ENCODE measurements at regions not wholly inside any gene's neighbourhood (a gene's known extent, or its start where the extent isn't known, plus 50 kb on each side); places are given as distances from the start of the nearest gene placed in this dataset.

- Mint-ChIP-seq H3K27ac (no peak overlapping the region), H3K36me3 (no peaks in the 10 kb centered on the region), H3K27me3 (peaks cover 10% of the 10 kb centered on the region), H3K4me1 (ENCODE audit: low read depth) (no peaks in the 10 kb centered on the region), H3K4me3 (no peak overlapping the region), H3K9me3 (no peaks in the 10 kb centered on the region)
- ChIA-PET POLR2A (no interaction called here), CTCF (no interaction called here)
- no peak for DNase-seq
- intact Hi-C loops (cut with micrococcal nuclease): no loop called here
These were observed 183.7 kb downstream of the EXOC5 start for GRCh38 chr14:57085043-57085442.

- ChIA-PET POLR2A (no interaction called here), CTCF (interaction anchor here (0.8 kb wide), 1 partner anchor 12 kb away, joined by 3 read pairs; no protein-coding TSS in a partner anchor)
- Mint-ChIP-seq H3K4me3 (no peak overlapping the region), H3K27me3 (peaks cover 6% of the 10 kb centered on the region), H3K36me3 (no peaks in the 10 kb centered on the region), H3K9me3 (no peaks in the 10 kb centered on the region), H3K27ac (no peak overlapping the region), H3K4me1 (ENCODE audit: low read depth) (no peaks in the 10 kb centered on the region)
- intact Hi-C loops (cut with micrococcal nuclease): no loop called here
- DNase-seq: no peak
These were observed 188.0 kb downstream of the EXOC5 start for GRCh38 chr14:57080691-57081090.

DNA sequence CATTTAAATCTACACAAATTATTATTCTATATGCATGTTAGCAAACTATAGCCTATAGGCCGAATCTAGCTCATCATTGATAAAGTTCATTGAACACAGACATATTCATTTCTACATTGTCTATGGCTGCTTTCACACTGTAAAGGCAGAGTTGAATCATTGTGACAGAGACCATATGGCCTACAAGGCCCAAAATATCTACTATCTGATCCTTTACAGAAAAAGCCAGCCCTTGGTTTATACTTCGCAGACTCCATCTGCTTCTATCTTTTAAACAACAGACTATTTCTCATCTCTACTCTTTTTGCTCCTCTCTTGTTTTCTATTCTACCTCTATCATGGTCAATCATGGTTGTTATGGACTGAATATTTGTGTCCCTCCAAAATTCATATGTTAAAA lies 190.7 kb downstream of the EXOC5 start:
- ChIA-PET CTCF (no interaction called here), POLR2A (no interaction called here)
- H3K27me3 Mint-ChIP-seq: peaks cover 4% of the 10 kb centered on the region
- DNase-seq: no peak
- H3K4me3 Mint-ChIP-seq: no peak overlapping the region
- no peak overlapping the region for H3K27ac Mint-ChIP-seq
- no peaks in the 10 kb centered on the region for H3K36me3 Mint-ChIP-seq
- H3K4me1 Mint-ChIP-seq (ENCODE audit: low read depth): no peaks in the 10 kb centered on the region
- intact Hi-C loops (cut with micrococcal nuclease): no loop called here
- H3K9me3 Mint-ChIP-seq: no peaks in the 10 kb centered on the region

DNA sequence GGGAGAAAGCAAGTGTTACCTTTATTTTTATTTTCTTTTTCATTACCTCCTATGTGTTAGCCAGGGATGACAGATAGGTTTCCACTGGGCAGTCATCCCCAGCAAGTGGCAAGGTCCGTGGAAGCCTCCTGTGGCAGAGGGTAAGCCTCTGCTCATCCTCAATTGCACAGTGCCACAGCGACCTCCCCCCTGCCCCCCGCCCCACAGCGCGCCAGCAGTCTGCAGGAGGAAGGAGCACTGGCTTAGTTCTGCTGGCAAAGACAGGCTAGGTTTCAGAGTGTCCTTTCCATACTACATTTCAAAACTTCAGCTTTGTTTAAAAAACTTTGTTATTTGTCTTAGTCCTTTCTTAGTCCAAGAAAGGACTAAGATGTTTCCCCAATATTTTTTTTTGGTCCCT lies 194.7 kb downstream of the EXOC5 start:
- CTCF ChIA-PET: no interaction called here
- intact Hi-C loops (cut with micrococcal nuclease): no loop called here
- Mint-ChIP-seq H3K4me1 (ENCODE audit: low read depth) (no peaks in the 10 kb centered on the region), H3K9me3 (no peaks in the 10 kb centered on the region), H3K27ac (no peak overlapping the region), H3K27me3 (peaks cover 7% of the 10 kb centered on the region), H3K36me3 (no peaks in the 10 kb centered on the region), H3K4me3 (no peak overlapping the region)
- DNase-seq: no peak
- POLR2A ChIA-PET: no interaction called here

- Mint-ChIP-seq H3K4me1 (ENCODE audit: low read depth) (no peaks in the 10 kb centered on the region), H3K27ac (no peak overlapping the region), H3K9me3 (no peaks in the 10 kb centered on the region), H3K36me3 (no peaks in the 10 kb centered on the region), H3K4me3 (no peak overlapping the region), H3K27me3 (peaks cover 19% of the 10 kb centered on the region)
- ChIA-PET POLR2A (no interaction called here), CTCF (no interaction called here)
- DNase-seq: no peak
- intact Hi-C loops (cut with micrococcal nuclease): no loop called here
These were observed 197.1 kb downstream of the EXOC5 start for GRCh38 chr14:57071639-57072038.

GRCh38 chr14:57069702-57070101 lies 199.0 kb downstream of the EXOC5 start:
- Mint-ChIP-seq H3K27me3 (peaks cover 22% of the 10 kb centered on the region), H3K27ac (no peak overlapping the region), H3K4me1 (ENCODE audit: low read depth) (no peaks in the 10 kb centered on the region), H3K9me3 (no peaks in the 10 kb centered on the region), H3K36me3 (no peaks in the 10 kb centered on the region), H3K4me3 (no peak overlapping the region)
- ChIA-PET CTCF (no interaction called here), POLR2A (interaction anchor here (0.6 kb wide), 1 partner anchor 22 kb away, joined by 6 read pairs; no protein-coding TSS in a partner anchor)
- DNase-seq: no peak
- intact Hi-C loops (cut with micrococcal nuclease): loop anchor here (5.0 to 10.0 kb wide), 3 partner anchors 248 to 415 kb away; partner anchors contain the start of gene OTX2

DNA sequence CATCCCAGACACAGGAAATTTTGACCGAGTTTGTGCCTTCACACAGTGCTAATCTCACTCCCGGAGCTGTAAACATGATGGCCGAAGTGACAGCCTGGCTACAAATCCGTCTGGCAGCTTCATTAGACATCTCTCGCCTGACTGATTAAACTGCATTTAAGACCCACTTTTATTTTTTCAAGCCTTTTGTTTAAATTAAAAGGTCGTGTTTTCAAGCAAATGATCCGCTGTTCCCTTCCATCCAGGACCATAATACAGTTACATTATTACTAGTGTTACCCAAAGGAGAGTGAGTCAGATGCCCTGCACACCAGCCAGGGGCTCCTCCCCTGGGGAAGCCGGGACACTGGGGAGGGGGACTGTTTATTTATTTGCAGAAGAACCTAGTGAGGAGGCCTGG lies 200.2 kb downstream of the EXOC5 start:
- ChIA-PET POLR2A (no interaction called here), CTCF (interaction anchor here (0.6 to 1.3 kb wide), 2 partner anchors 12 to 378 kb away, joined by 3 read pairs; no protein-coding TSS in a partner anchor)
- Mint-ChIP-seq H3K27me3 (peaks cover 21% of the 10 kb centered on the region), H3K27ac (no peak overlapping the region), H3K9me3 (no peaks in the 10 kb centered on the region), H3K36me3 (no peaks in the 10 kb centered on the region), H3K4me3 (no peak overlapping the region), H3K4me1 (ENCODE audit: low read depth) (no peaks in the 10 kb centered on the region)
- DNase-seq: no peak
- intact Hi-C loops (cut with micrococcal nuclease): loop anchor here (5.0 to 10.0 kb wide), 3 partner anchors 249 to 414 kb away; partner anchors contain the start of gene OTX2

DNA sequence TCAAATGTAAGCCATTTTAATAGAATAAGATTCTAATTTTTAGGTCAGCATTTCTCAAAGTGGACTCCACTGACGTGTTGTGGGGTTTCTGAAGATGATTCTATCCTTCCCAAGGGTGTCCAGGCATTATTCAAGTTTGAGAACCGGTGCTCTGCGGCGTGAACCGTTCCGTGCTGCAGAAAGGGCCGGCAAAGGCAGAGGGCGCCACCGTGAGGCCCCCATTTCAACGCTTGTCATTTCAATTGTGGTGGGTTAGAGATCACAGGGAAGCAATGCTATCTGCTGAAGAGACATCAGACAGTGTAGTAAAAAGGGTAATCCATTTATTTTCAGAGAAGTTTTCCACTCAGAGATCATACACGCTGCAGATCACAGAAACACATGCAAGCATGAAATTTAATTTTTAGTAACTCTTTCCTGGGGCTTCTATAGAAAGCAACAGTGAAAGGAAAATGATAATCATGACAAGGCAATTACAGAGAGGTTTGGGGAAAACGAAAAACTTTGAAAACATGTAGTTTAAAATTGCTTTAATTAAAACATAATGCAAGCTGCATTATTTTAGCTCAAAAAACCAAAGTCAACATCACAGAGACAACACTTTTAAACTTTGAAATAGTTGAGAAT lies 201.7 kb downstream of the EXOC5 start:
- no peaks in the 10 kb centered on the region for H3K36me3 Mint-ChIP-seq
- DNase-seq: peak; percentile 65
- H3K4me3 Mint-ChIP-seq: no peak overlapping the region
- H3K27me3 Mint-ChIP-seq: peaks cover 23% of the 10 kb centered on the region
- intact Hi-C loops (cut with micrococcal nuclease): loop anchor here (2.0 to 10.0 kb wide), 4 partner anchors 250 to 576 kb away; partner anchors contain the start of gene OTX2
- H3K9me3 Mint-ChIP-seq: no peaks in the 10 kb centered on the region
- POLR2A ChIA-PET: no interaction called here
- CTCF ChIA-PET: interaction anchor here (0.7 to 1.3 kb wide), 4 partner anchors 8 to 376 kb away, joined by 3 read pairs; no protein-coding TSS in a partner anchor
- peaks cover under 1% of the 10 kb centered on the region for H3K4me1 Mint-ChIP-seq (ENCODE audit: low read depth)
- H3K27ac Mint-ChIP-seq: no peak overlapping the region

DNA sequence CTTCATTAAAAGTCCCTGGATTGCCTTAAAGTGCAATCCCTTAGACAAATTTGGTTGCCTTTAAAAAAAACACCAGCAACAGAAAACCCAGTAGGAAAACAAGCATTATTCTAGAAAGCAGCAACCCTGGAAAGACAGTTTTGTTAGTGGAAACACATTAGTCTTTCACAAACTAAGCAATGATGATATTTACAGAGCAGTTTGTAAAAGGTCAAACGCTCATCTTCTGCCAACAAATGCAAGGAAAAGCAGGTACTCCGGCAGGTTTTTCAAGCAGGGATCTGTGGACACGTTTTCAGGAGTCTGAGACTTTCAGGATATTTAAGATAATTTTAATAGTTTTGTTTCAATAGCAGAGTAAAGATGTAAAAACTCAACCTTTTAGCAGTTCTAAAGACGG lies 202.2 kb downstream of the EXOC5 start:
- no peak overlapping the region for H3K27ac Mint-ChIP-seq
- ChIA-PET CTCF (interaction anchor here (1.3 kb wide), 1 partner anchor 408 kb away, joined by 4 read pairs; no protein-coding TSS in a partner anchor), POLR2A (no interaction called here)
- no peaks in the 10 kb centered on the region for H3K36me3 Mint-ChIP-seq
- intact Hi-C loops (cut with micrococcal nuclease): loop anchor here (2.0 to 10.0 kb wide), 4 partner anchors 251 to 576 kb away; partner anchors contain the start of gene OTX2
- H3K27me3 Mint-ChIP-seq: peaks cover 23% of the 10 kb centered on the region
- DNase-seq: no peak
- H3K4me1 Mint-ChIP-seq (ENCODE audit: low read depth): peaks cover 5% of the 10 kb centered on the region
- no peak overlapping the region for H3K4me3 Mint-ChIP-seq
- H3K9me3 Mint-ChIP-seq: no peaks in the 10 kb centered on the region

- H3K4me1 Mint-ChIP-seq (ENCODE audit: low read depth): peaks cover 32% of the 10 kb centered on the region
- no peaks in the 10 kb centered on the region for H3K36me3 Mint-ChIP-seq
- POLR2A ChIA-PET: interaction anchor here (1.6 kb wide), 1 partner anchor 208 kb away, joined by 7 read pairs; the partner anchor contains the start of genes AP5M1 and EXOC5
- peaks cover 4% of the 10 kb centered on the region for H3K27me3 Mint-ChIP-seq
- no peaks in the 10 kb centered on the region for H3K9me3 Mint-ChIP-seq
- intact Hi-C loops (cut with micrococcal nuclease): loop anchor here (2.0 to 10.0 kb wide), 4 partner anchors 246 to 480 kb away; partner anchors contain the start of genes NAA30 and OTX2
- CTCF ChIA-PET: interaction anchor here (0.9 to 1.6 kb wide), 2 partner anchors 205 to 208 kb away, joined by 3 read pairs; partner anchors contain the start of genes AP5M1 and EXOC5
- no peak overlapping the region for H3K4me3 Mint-ChIP-seq
- DNase-seq: no peak
- peak overlapping the region; percentile 55 for H3K27ac Mint-ChIP-seq
These were observed 207.5 kb downstream of the EXOC5 start for GRCh38 chr14:57061009-57061711.

DNA sequence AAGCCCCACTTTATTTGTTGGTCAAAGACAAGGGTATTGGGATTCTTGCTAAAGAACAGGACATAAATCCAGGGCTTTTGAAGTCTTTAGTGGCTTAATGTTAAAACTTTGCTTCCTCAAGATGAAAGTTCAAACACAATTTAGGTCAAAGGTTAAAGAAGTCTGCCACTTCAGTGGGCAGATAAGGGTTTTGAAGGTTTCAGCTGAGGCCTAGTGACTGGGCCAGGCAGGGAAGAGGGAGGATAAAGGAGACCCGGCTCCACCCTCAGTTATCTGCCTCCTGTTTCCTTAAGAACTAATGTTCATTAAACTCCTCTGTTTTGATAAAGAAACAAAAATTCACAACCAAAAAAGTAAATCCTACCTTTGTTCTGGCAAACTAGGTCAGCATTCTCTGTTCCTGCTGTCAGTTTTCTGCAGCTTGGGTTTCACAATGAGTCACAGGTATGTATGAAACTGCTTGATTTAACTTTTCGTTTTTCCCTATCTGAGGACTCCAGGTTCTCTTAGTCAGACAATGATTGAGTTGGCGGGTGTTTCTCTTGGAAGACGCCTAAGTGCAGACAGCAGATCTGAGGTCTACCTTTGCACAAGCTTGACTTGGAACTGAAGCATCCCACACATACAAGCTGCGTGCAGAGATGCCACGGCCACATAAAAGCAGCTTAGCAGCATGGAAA lies 208.3 kb downstream of the EXOC5 start:
- peak; percentile 61 for DNase-seq
- intact Hi-C loops (cut with micrococcal nuclease): loop anchor here (2.0 to 10.0 kb wide), 4 partner anchors 246 to 480 kb away; partner anchors contain the start of genes NAA30 and OTX2
- H3K27me3 Mint-ChIP-seq: peaks cover 4% of the 10 kb centered on the region
- H3K36me3 Mint-ChIP-seq: no peaks in the 10 kb centered on the region
- ChIA-PET POLR2A (interaction anchor here (1.6 kb wide), 1 partner anchor 208 kb away, joined by 7 read pairs; the partner anchor contains the start of genes AP5M1 and EXOC5), CTCF (interaction anchor here (0.6 to 0.9 kb wide), 2 partner anchors 18 to 205 kb away, joined by 3 read pairs; no protein-coding TSS in a partner anchor)
- peaks cover 32% of the 10 kb centered on the region for H3K4me1 Mint-ChIP-seq (ENCODE audit: low read depth)
- peak overlapping the region; percentile 22 for H3K4me3 Mint-ChIP-seq
- H3K9me3 Mint-ChIP-seq: no peaks in the 10 kb centered on the region
- peak overlapping the region; percentile 55 for H3K27ac Mint-ChIP-seq

- POLR2A ChIA-PET: no interaction called here
- Mint-ChIP-seq H3K27ac (no peak overlapping the region), H3K4me3 (no peak overlapping the region), H3K36me3 (no peaks in the 10 kb centered on the region), H3K9me3 (no peaks in the 10 kb centered on the region), H3K27me3 (peaks cover 4% of the 10 kb centered on the region), H3K4me1 (ENCODE audit: low read depth) (peaks cover 32% of the 10 kb centered on the region)
- intact Hi-C loops (cut with micrococcal nuclease): no loop called here
- no peak for DNase-seq
- CTCF ChIA-PET: interaction anchor here (1.4 kb wide), 1 partner anchor 9 kb away, joined by 3 read pairs; no protein-coding TSS in a partner anchor
These were observed 210.4 kb downstream of the EXOC5 start for GRCh38 chr14:57058319-57058718.

Data from activated CD4-positive, alpha-beta memory T cell treated with anti-CD3 and anti-CD28 coated beads for 36 hours (primary cell).